Activated CD8-positive, alpha-beta T cell treated with anti-CD3 and anti-CD28 coated beads, Interleukin-2, amount 10 ng/mL, durations not matched to agents 7 days and 5 days (primary cell): ENCODE measurements at regions not wholly inside any gene's neighbourhood (a gene's known extent, or its start where the extent isn't known, plus 50 kb on each side); places are given as distances from the start of the nearest gene placed in this dataset.

Experiments
- ATAC-seq: fragments of 150-1000 bp; cut with Tn5 transposase; one replicate; pipeline ENCODE4 v1.10.0; 2021; ENCODE audit warnings: moderate library complexity
- CTCF ChIA-PET: fragments of 350-600 bp; sonication (Branson Sonifier 250); formaldehyde crosslinking; loops from one replicate; lab custom pipeline; 2021; ENCODE audit warnings: antibody characterized with exemption; lab: Charles Lee
- POLR2A ChIA-PET: fragments of 350-600 bp; sonication (Branson Sonifier 250); formaldehyde crosslinking; loops from one replicate; lab custom pipeline; 2021; ENCODE audit warnings: antibody characterized with exemption; lab: Charles Lee
- DNase-seq: peaks from one replicate; pipeline ENCODE4 v3.0.0-alpha.2; 2020
- H3K27ac Mint-ChIP-seq: one replicate; pipeline ENCODE4 v1.8.0; 2021; ENCODE audit warnings: mild to moderate bottlenecking, mixed read lengths
- H3K27me3 Mint-ChIP-seq: one replicate; pipeline ENCODE4 v1.8.0; 2021; ENCODE audit warnings: low read depth, mixed read lengths
- H3K36me3 Mint-ChIP-seq: one replicate; pipeline ENCODE4 v1.8.0; 2021; ENCODE audit warnings: low read depth, mixed read lengths
- H3K4me1 Mint-ChIP-seq: one replicate; pipeline ENCODE4 v1.8.0; 2021; ENCODE audit warnings: low read depth, mixed read lengths
- H3K4me3 Mint-ChIP-seq: one replicate; pipeline ENCODE4 v1.8.0; 2021; ENCODE audit warnings: mild to moderate bottlenecking, mixed read lengths
- H3K9me3 Mint-ChIP-seq: one replicate; pipeline ENCODE4 v1.8.0; 2022; ENCODE audit warnings: mixed read lengths; ENCODE audit not compliant: insufficient read depth

- Mint-ChIP-seq H3K36me3 (no peaks in the 10 kb centered on the region), H3K9me3 (peaks cover 3% of the 10 kb centered on the region), H3K4me3 (no peak overlapping the region), H3K27ac (no peak overlapping the region), H3K27me3 (no peaks in the 10 kb centered on the region), H3K4me1 (no peaks in the 10 kb centered on the region)
- ATAC-seq (no peak), DNase-seq (no peak)
- POLR2A ChIA-PET, result no interaction called here
- CTCF ChIA-PET, result no interaction called here
Measured at GRCh38 chr3:76699846-76700245, 340.1 kb upstream of the ROBO2 start.

GRCh38 chr3:76700323-76700722, 339.6 kb upstream of the ROBO2 start:
- ChIA-PET POLR2A (no interaction called here), CTCF (no interaction called here)
- Mint-ChIP-seq H3K4me3 (no peak overlapping the region), H3K27ac (no peak overlapping the region), H3K4me1 (no peaks in the 10 kb centered on the region), H3K36me3 (no peaks in the 10 kb centered on the region), H3K27me3 (no peaks in the 10 kb centered on the region), H3K9me3 (peaks cover 3% of the 10 kb centered on the region)
- ATAC-seq (no peak), DNase-seq (no peak)

GRCh38 chr3:76702676-76703075, 337.2 kb upstream of the ROBO2 start:
- Mint-ChIP-seq H3K27ac (no peak overlapping the region), H3K27me3 (no peaks in the 10 kb centered on the region), H3K4me3 (no peak overlapping the region), H3K36me3 (no peaks in the 10 kb centered on the region), H3K9me3 (no peaks in the 10 kb centered on the region), H3K4me1 (no peaks in the 10 kb centered on the region)
- DNase-seq (no peak), ATAC-seq (no peak)
- ChIA-PET POLR2A (no interaction called here), CTCF (no interaction called here)

GRCh38 chr3:76715426-76715825, 324.5 kb upstream of the ROBO2 start:
- H3K4me3 Mint-ChIP-seq, result no peak overlapping the region
- DNase-seq (no peak), ATAC-seq (no peak)
- H3K4me1 Mint-ChIP-seq, result no peaks in the 10 kb centered on the region
- no peak overlapping the region for H3K27ac Mint-ChIP-seq
- H3K27me3 Mint-ChIP-seq, result no peaks in the 10 kb centered on the region
- ChIA-PET POLR2A (no interaction called here), CTCF (no interaction called here)
- peaks cover 11% of the 10 kb centered on the region for H3K9me3 Mint-ChIP-seq
- no peaks in the 10 kb centered on the region for H3K36me3 Mint-ChIP-seq

GRCh38 chr3:76723366-76723765, 316.5 kb upstream of the ROBO2 start:
- Mint-ChIP-seq H3K27me3 (no peaks in the 10 kb centered on the region), H3K36me3 (no peaks in the 10 kb centered on the region), H3K4me1 (no peaks in the 10 kb centered on the region), H3K4me3 (no peak overlapping the region), H3K9me3 (peaks cover 7% of the 10 kb centered on the region), H3K27ac (no peak overlapping the region)
- ChIA-PET POLR2A (no interaction called here), CTCF (no interaction called here)
- DNase-seq (no peak), ATAC-seq (no peak)

GRCh38 chr3:76724075-76724474, 315.8 kb upstream of the ROBO2 start:
- Mint-ChIP-seq H3K4me1 (no peaks in the 10 kb centered on the region), H3K27me3 (no peaks in the 10 kb centered on the region), H3K9me3 (peaks cover 8% of the 10 kb centered on the region), H3K27ac (no peak overlapping the region), H3K36me3 (no peaks in the 10 kb centered on the region), H3K4me3 (no peak overlapping the region)
- no peak for DNase-seq
- POLR2A ChIA-PET, result no interaction called here
- CTCF ChIA-PET, result no interaction called here
- no peak for ATAC-seq

GRCh38 chr3:76724706-76725105, 315.2 kb upstream of the ROBO2 start:
- no peak overlapping the region for H3K4me3 Mint-ChIP-seq
- no peaks in the 10 kb centered on the region for H3K4me1 Mint-ChIP-seq
- CTCF ChIA-PET, result no interaction called here
- H3K27ac Mint-ChIP-seq, result no peak overlapping the region
- H3K9me3 Mint-ChIP-seq, result peaks cover 11% of the 10 kb centered on the region
- no peaks in the 10 kb centered on the region for H3K36me3 Mint-ChIP-seq
- DNase-seq, result no peak
- POLR2A ChIA-PET, result no interaction called here
- ATAC-seq, result no peak
- H3K27me3 Mint-ChIP-seq, result no peaks in the 10 kb centered on the region

- ATAC-seq, result no peak
- H3K36me3 Mint-ChIP-seq, result no peaks in the 10 kb centered on the region
- ChIA-PET POLR2A (no interaction called here), CTCF (no interaction called here)
- H3K27ac Mint-ChIP-seq, result no peak overlapping the region
- H3K27me3 Mint-ChIP-seq, result no peaks in the 10 kb centered on the region
- DNase-seq, result no peak
- peaks cover 11% of the 10 kb centered on the region for H3K9me3 Mint-ChIP-seq
- no peak overlapping the region for H3K4me3 Mint-ChIP-seq
- no peaks in the 10 kb centered on the region for H3K4me1 Mint-ChIP-seq
Measured at GRCh38 chr3:76726034-76726433, 313.9 kb upstream of the ROBO2 start.

GRCh38 chr3:76728426-76728825, 311.5 kb upstream of the ROBO2 start:
- Mint-ChIP-seq H3K4me1 (no peaks in the 10 kb centered on the region), H3K4me3 (no peak overlapping the region), H3K27me3 (no peaks in the 10 kb centered on the region), H3K36me3 (no peaks in the 10 kb centered on the region), H3K27ac (no peak overlapping the region), H3K9me3 (peaks cover 6% of the 10 kb centered on the region)
- CTCF ChIA-PET, result no interaction called here
- DNase-seq (no peak), ATAC-seq (no peak)
- POLR2A ChIA-PET, result no interaction called here

- POLR2A ChIA-PET, result no interaction called here
- DNase-seq, result no peak
Measured at GRCh38 chr3:76731471-76731870, 308.4 kb upstream of the ROBO2 start.

GRCh38 chr3:76733073-76733759, 306.7 kb upstream of the ROBO2 start:
- ChIA-PET CTCF (no interaction called here), POLR2A (no interaction called here)
- Mint-ChIP-seq H3K4me1 (no peaks in the 10 kb centered on the region), H3K36me3 (no peaks in the 10 kb centered on the region), H3K27ac (no peak overlapping the region), H3K4me3 (no peak overlapping the region), H3K27me3 (no peaks in the 10 kb centered on the region), H3K9me3 (peaks cover 10% of the 10 kb centered on the region)
- DNase-seq (no peak), ATAC-seq (no peak)

More at GRCh38 chr3:76731471-76731870, 308.4 kb upstream of the ROBO2 start:
- CTCF ChIA-PET, result no interaction called here
- Mint-ChIP-seq H3K4me1 (no peaks in the 10 kb centered on the region), H3K27ac (no peak overlapping the region), H3K36me3 (no peaks in the 10 kb centered on the region), H3K27me3 (no peaks in the 10 kb centered on the region), H3K4me3 (no peak overlapping the region), H3K9me3 (peaks cover 7% of the 10 kb centered on the region)
- ATAC-seq, result no peak

GRCh38 chr3:76735152-76735551, 304.7 kb upstream of the ROBO2 start:
- DNase-seq, result no peak
- ATAC-seq, result no peak
- ChIA-PET CTCF (no interaction called here), POLR2A (no interaction called here)
- Mint-ChIP-seq H3K36me3 (no peaks in the 10 kb centered on the region), H3K27me3 (no peaks in the 10 kb centered on the region), H3K27ac (no peak overlapping the region), H3K4me3 (no peak overlapping the region), H3K9me3 (peaks cover 11% of the 10 kb centered on the region), H3K4me1 (no peaks in the 10 kb centered on the region)

GRCh38 chr3:76753599-76753998, 286.3 kb upstream of the ROBO2 start:
- Mint-ChIP-seq H3K4me1 (no peaks in the 10 kb centered on the region), H3K9me3 (peaks cover 17% of the 10 kb centered on the region), H3K27ac (no peak overlapping the region), H3K36me3 (no peaks in the 10 kb centered on the region), H3K4me3 (no peak overlapping the region), H3K27me3 (no peaks in the 10 kb centered on the region)
- no peak for ATAC-seq
- DNase-seq, result no peak
- CTCF ChIA-PET, result no interaction called here
- POLR2A ChIA-PET, result no interaction called here
